ENCODE measurements at regions not wholly inside any gene's neighbourhood (a gene's known extent, or its start where the extent isn't known, plus 50 kb on each side); places are given as distances from the start of the nearest gene placed in this dataset.

- 48 to 62% (median 53%) methylated on average over 2 of the region's 2 CpGs for WGBS, 4 donors
- H3K4me1 ChIP-seq (replicated peaks in 1 of 2): no peaks in the 10 kb centered on the region
- no peaks in the 10 kb centered on the region for H3K36me3 ChIP-seq (replicated peaks in 1 of 2)
- no peaks in the 10 kb centered on the region for H3K9me3 ChIP-seq (replicated peaks in 1 of 3)
- DNase-seq: peak in 1 of 7 donors; percentile 1
- no peak overlapping the region for H3K27ac ChIP-seq
- intact Hi-C loops (cut with DNase I): no loop called here
- no peak overlapping the region for H3K4me3 ChIP-seq
- TF ChIP-seq CTCF (IDR thresholded peaks at IDR 0.05): no peak
- TF ChIP-seq POLR2A (IDR thresholded peaks at IDR 0.05): no peak
- H3K27me3 ChIP-seq: no peaks in the 10 kb centered on the region
Measured at GRCh38 chr1:164265232-164265631, 293.8 kb upstream of the PBX1 start.

- intact Hi-C loops (cut with DNase I): no loop called here
Measured at GRCh38 chr1:164272156-164272555, 286.8 kb upstream of the PBX1 start.

GRCh38 chr1:164296172-164296571 is 262.8 kb upstream of the PBX1 start:
- H3K27ac ChIP-seq: no peak overlapping the region
- no peak for DNase-seq
- H3K4me3 ChIP-seq: no peak overlapping the region
- H3K4me1 ChIP-seq (replicated peaks in 1 of 2): no peaks in the 10 kb centered on the region
- H3K9me3 ChIP-seq (replicated peaks in 1 of 3): no peaks in the 10 kb centered on the region
- no peaks in the 10 kb centered on the region for H3K27me3 ChIP-seq
- WGBS, 4 donors: 74 to 81% (median 76%) methylated on average over 7 of the region's 7 CpGs
- H3K36me3 ChIP-seq (replicated peaks in 1 of 2): no peaks in the 10 kb centered on the region
- intact Hi-C loops (cut with DNase I): no loop called here
- TF ChIP-seq POLR2A (IDR thresholded peaks at IDR 0.05): no peak
- TF ChIP-seq CTCF (IDR thresholded peaks at IDR 0.05): no peak

More at GRCh38 chr1:164272156-164272555, 286.8 kb upstream of the PBX1 start:
- no peaks in the 10 kb centered on the region for H3K9me3 ChIP-seq (replicated peaks in 1 of 3)
- no peak for TF ChIP-seq POLR2A (IDR thresholded peaks at IDR 0.05)
- no peak for TF ChIP-seq CTCF (IDR thresholded peaks at IDR 0.05)
- no peak for DNase-seq
- H3K4me3 ChIP-seq: no peak overlapping the region
- H3K27ac ChIP-seq: no peak overlapping the region
- H3K27me3 ChIP-seq: no peaks in the 10 kb centered on the region
- H3K36me3 ChIP-seq (replicated peaks in 1 of 2): no peaks in the 10 kb centered on the region
- H3K4me1 ChIP-seq (replicated peaks in 1 of 2): no peaks in the 10 kb centered on the region

GRCh38 chr1:164308101-164308500 is 250.9 kb upstream of the PBX1 start:
- no peak for TF ChIP-seq POLR2A (IDR thresholded peaks at IDR 0.05)
- TF ChIP-seq CTCF (IDR thresholded peaks at IDR 0.05): no peak
- no peaks in the 10 kb centered on the region for H3K4me1 ChIP-seq (replicated peaks in 1 of 2)
- H3K36me3 ChIP-seq (replicated peaks in 1 of 2): no peaks in the 10 kb centered on the region
- no peak overlapping the region for H3K27ac ChIP-seq
- no peak overlapping the region for H3K4me3 ChIP-seq
- intact Hi-C loops (cut with DNase I): no loop called here
- H3K27me3 ChIP-seq: no peaks in the 10 kb centered on the region
- no peak for DNase-seq
- H3K9me3 ChIP-seq (replicated peaks in 1 of 3): no peaks in the 10 kb centered on the region
